ENCODE measurements at regions not wholly inside any gene's neighbourhood (a gene's known extent, or its start where the extent isn't known, plus 50 kb on each side); places are given as distances from the start of the nearest gene placed in this dataset.
"Not testable (repeated sequence)": the region's sequence is repeated elsewhere in the genome, so short reads cannot be mapped to it uniquely, and the experiment has no call there.

DNA sequence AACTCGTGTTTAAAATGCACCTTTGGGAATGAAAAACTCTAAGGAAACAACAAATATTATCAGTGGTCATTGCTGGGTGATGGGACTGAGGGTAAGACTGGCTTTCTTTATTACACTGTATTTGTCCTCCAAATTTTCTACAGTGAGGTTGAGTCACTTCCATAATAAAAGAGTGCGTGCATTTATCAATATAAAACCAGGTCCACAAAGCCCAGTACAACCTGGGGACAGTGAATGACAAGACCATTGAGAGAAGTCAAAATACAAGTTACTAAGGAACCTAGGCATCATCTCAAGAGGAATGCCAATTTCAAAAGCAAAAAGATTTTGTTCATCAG lies 76.4 kb downstream of the MAGED4 start:
- peak; percentile 47 for FAIRE-seq

DNA sequence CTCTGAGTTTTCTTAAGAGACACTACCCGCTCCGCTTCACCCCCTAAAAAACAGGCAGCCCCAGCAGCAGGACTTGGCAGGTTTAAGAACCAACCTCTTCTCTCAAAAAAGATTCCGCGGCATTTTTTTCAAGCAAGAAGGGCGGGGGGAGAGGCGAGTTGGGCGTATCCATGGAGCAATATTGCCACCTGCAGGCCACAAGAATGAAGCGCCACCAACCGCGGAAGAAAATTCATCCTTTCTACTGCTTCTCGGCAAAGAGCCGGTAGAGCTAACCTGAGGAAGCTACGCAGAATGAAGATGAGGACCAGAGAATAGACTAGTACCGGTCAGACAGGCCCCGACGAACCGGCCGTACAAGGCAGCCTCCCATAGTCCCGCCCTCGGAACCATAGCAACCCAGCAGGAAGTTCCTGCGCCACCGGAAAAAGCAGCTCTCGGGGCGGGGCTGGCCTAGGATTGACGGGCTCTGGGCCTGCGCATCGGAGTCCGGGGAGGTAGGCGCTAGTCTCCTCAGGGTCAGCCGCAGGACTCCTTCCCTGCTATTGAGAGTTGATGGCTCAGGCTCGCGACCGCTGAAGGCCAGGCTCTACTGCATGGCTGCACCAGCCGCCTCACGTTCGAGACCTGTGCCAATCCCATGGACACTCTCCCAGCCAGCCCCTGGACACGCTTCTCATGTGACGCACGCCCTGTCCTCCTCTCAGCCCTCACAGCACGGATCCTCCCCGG lies 76.9 kb downstream of the MAGED4 start:
- peak; percentile 64 for FAIRE-seq

GRCh38 chrX:52262195-52262546 lies 77.5 kb downstream of the MAGED4 start:
- no peak for FAIRE-seq

DNA sequence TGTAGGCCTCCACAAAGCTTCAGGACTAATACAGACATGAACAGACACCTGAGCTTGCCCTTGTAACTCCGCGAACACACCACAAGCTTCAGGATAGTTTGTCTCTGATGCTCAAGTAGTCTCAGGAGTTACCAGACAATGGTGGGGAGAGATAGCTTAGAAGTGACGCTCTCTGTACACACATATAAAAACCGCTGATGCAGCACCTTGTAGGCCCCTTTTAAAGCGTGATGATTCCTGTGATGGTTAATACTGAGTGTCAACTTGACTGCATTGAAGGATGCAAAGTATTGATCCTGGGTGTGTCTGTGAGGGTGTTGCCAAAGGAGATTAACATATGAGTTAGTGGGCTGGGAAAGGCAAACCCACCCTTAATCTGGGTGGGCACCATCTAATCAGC lies 78.7 kb downstream of the MAGED4 start:
- no peak for FAIRE-seq

- no peak for FAIRE-seq
Measured at GRCh38 chrX:52265713-52266112, 81.0 kb downstream of the MAGED4 start.

DNA sequence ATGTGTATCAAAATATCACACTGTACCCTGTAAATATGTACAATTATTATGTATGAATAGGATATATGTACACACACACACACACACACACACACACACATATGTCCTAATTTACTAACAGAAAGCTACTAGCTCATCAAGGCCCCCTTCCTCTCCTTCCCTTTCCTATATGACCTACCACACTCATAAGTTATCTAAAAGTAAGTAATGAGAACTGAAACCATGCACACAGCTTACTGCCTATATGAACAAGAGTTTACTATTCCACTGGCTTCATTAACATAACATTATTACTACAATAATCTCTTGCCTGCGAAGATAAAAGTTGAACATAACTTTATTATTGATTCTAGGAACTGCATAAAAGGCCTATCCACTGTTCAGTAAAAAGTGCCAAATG lies 83.8 kb downstream of the MAGED4 start:
- FAIRE-seq, result peak; percentile 95

DNA sequence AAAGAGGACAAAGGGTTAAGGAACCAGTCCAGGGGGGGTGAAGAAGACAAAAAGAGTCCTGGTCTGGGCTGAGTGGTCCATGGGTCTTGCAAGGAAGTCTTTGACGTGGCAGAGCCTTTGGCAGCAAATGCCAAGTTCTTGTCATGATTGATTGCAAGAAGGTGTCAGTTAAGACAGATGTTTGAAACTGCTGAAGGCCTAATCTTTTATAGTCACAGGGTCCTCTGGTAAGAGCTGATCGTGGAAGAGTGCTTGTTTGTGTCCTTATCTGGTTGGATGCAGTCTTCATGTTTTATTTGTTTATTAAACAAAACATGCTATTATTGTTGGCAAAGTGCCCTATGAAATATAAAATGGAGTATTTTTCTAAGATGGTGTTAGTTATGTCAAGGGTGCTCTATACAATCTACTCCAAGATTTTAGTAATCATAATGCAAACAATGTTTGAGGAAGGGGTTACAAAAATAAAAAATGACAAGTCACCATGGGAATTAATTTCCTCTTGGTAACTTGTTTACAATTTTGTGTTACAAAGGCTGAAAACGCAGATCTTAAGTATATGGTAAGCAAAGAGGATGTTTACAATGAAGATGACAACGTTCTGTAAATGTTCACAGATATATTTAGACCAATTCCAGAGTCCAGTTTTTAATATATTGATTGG lies 85.9 kb downstream of the MAGED4 start:
- FAIRE-seq, result peak; percentile 66

DNA sequence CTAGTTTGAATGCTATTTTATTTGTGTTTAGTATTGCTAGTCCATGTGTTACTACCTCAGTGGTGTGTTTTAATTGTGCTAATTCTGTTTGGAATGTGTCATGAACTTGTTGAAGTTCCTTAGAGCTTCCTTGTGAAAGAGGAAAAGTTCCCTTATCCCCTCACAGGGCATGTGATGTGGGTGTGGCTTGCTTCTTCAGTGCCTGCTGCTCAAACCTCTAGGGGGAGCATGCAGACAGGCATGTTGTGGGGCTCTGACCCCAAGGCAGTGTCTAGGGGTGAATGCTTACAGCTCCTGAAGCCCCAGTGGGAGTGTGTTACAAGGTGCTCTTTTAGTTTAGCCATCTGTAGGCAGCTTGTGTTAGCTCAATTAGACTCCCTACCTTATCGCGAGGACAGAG lies 86.5 kb downstream of the MAGED4 start:
- FAIRE-seq, result no peak

GRCh38 chrX:52277666-52278065 lies 91.2 kb upstream of the XAGE2 start:
- peak; percentile 86 for FAIRE-seq

DNA sequence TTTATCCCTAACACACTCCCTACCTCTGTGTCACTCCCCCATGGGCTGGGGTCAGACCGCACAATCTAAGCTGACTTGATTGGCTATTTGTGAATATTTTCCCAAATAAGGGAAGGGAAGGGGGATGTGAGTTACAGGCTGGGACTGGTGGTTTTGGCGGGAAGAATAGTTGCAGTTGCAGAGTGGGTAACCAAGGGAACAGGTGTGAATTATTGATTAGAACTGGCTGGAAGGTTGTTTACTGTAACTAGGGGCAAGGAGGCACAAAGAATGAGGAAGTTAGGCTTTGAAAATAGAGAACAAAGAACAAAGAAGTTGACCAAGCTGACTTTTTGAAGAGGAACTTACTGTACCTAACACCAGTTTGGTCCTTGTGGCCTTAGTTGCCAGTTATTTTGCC lies 88.0 kb upstream of the XAGE2 start:
- FAIRE-seq, result no peak

GRCh38 chrX:52284865-52285264 lies 84.0 kb upstream of the XAGE2 start:
- FAIRE-seq, result no peak

DNA sequence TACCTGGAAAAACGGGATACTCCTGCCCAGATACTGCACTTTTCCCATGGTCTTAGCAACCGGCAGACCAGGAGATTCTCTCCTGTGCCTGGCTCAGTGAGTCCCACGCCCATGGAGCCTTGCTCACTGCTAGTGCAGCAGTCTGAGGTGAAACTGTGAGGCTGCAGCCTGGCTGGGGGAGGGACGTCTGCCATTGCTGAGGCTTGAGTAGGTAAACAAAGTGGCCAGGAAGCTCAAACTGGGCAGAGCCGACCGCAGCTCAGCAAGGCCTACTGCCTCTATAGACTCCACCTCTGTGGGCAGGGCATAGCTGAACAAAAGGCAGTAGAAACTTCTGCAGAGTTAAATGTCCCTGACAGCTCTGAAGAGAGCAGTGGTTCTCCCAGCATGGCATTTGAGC lies 69.9 kb upstream of the XAGE2 start:
- not testable (repeated sequence) for FAIRE-seq

DNA sequence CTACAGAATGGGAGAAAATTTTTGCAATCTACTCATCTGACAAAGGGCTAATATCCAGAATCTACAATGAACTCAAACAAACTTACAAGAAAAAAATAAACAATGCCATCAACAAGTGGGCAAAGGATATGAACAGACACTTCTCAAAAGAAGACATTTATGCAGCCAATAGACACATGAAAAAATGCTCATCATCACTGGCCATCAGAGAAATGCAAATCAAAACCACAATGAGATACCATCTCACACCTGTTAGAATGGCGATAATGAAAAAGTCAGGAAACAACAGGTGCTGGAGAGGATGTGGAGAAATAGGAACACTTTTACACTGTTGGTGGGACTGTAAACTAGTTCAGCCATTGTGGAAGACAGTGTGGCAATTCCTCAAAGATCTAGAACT lies 60.3 kb upstream of the XAGE2 start:
- FAIRE-seq, result not testable (repeated sequence)

Data from colon (tissue), 2 donors.